Glomerular visceral epithelial cell (primary cell): ENCODE measurements at regions not wholly inside any gene's neighbourhood (a gene's known extent, or its start where the extent isn't known, plus 50 kb on each side); places are given as distances from the start of the nearest gene placed in this dataset.
A peak's percentile ranks its signal among the peaks of the same experiment; 100 is the strongest.
"Not testable (repeated sequence)": the region's sequence is repeated elsewhere in the genome, so short reads cannot be mapped to it uniquely, and the experiment has no call there.

ENCODE experiments used
- DNase-seq: peaks from one replicate; pipeline ENCODE4 v3.0.0-alpha.2; 2016; ENCODE audit errors: extremely low spot score

- DNase-seq, result no peak
Observed at GRCh38 chr3:153268564-153269279, 106.7 kb downstream of the RAP2B start.

GRCh38 chr3:153269730-153270129 is 107.7 kb downstream of the RAP2B start:
- DNase-seq, result no peak

- no peak for DNase-seq
Observed at GRCh38 chr3:153273217-153273616, 111.2 kb downstream of the RAP2B start.

GRCh38 chr3:153273767-153274435 is 111.9 kb downstream of the RAP2B start:
- no peak for DNase-seq

GRCh38 chr3:153274561-153274960 is 112.5 kb downstream of the RAP2B start:
- DNase-seq, result no peak

- DNase-seq, result no peak
Observed at GRCh38 chr3:153275514-153275913, 113.5 kb downstream of the RAP2B start.

GRCh38 chr3:153277029-153277428 is 115.0 kb downstream of the RAP2B start:
- peak; percentile 11 for DNase-seq

GRCh38 chr3:153281236-153281997 is 119.4 kb downstream of the RAP2B start:
- not testable (repeated sequence) for DNase-seq

GRCh38 chr3:153282355-153282754 is 120.3 kb downstream of the RAP2B start:
- no peak for DNase-seq

- peak; percentile 50 for DNase-seq
Observed at GRCh38 chr3:153284282-153284938, 122.4 kb downstream of the RAP2B start.

- no peak for DNase-seq
Observed at GRCh38 chr3:153285194-153285641, 123.2 kb downstream of the RAP2B start.

GRCh38 chr3:153285982-153286381 is 124.0 kb downstream of the RAP2B start:
- no peak for DNase-seq

GRCh38 chr3:153287017-153287416 is 125.0 kb downstream of the RAP2B start:
- DNase-seq, result no peak

GRCh38 chr3:153289334-153289808 is 127.3 kb downstream of the RAP2B start:
- no peak for DNase-seq

GRCh38 chr3:153290268-153291015 is 128.4 kb downstream of the RAP2B start:
- DNase-seq, result peak; percentile 6

GRCh38 chr3:153291059-153291685 is 129.1 kb downstream of the RAP2B start:
- DNase-seq, result peak; percentile 5

GRCh38 chr3:153293265-153293664 is 131.2 kb downstream of the RAP2B start:
- no peak for DNase-seq

GRCh38 chr3:153295901-153296300 is 133.9 kb downstream of the RAP2B start:
- no peak for DNase-seq

GRCh38 chr3:153305189-153305588 is 143.2 kb downstream of the RAP2B start:
- DNase-seq, result no peak

- peak; percentile 42 for DNase-seq
Observed at GRCh38 chr3:153311541-153311940, 149.5 kb downstream of the RAP2B start.
